B cell (primary cell): ENCODE measurements at regions not wholly inside any gene's neighbourhood (a gene's known extent, or its start where the extent isn't known, plus 50 kb on each side); places are given as distances from the start of the nearest gene placed in this dataset.

Experiments
- CTCF ChIP-seq: fragments of 200-600 bp; IDR thresholded peaks from one replicate; pipeline ENCODE4 v1.8.0; 2022; ENCODE audit warnings: antibody characterized with exemption, mild to moderate bottlenecking
- EZH2 ChIP-seq: IDR thresholded peaks from 2 replicates; pipeline ENCODE4 v1.6.1; 2012; ENCODE audit warnings: borderline replicate concordance, low read depth, mild to moderate bottlenecking, moderate library complexity, low read length; ENCODE audit not compliant: insufficient read depth, poor library complexity, severe bottlenecking

- no peak for TF ChIP-seq CTCF
- no peak for TF ChIP-seq EZH2
Measured at GRCh38 chr11:119899997-119900396, 171.0 kb upstream of the NECTIN1 start.
